GM04504 (cell line): ENCODE measurements at regions not wholly inside any gene's neighbourhood (a gene's known extent, or its start where the extent isn't known, plus 50 kb on each side); places are given as distances from the start of the nearest gene placed in this dataset.
"Not testable (repeated sequence)": the region's sequence is repeated elsewhere in the genome, so short reads cannot be mapped to it uniquely, and the experiment has no call there.

Experiments used
- DNase-seq: peaks from one replicate; pipeline ENCODE4 v3.0.0-alpha.2; 2012; ENCODE audit warnings: low read depth

- no peak for DNase-seq
Measured at GRCh38 chr4:157779081-157779480, 393.7 kb downstream of the GASK1B start.

- no peak for DNase-seq
Measured at GRCh38 chr4:157776930-157777528, 395.8 kb downstream of the GASK1B start.

DNA sequence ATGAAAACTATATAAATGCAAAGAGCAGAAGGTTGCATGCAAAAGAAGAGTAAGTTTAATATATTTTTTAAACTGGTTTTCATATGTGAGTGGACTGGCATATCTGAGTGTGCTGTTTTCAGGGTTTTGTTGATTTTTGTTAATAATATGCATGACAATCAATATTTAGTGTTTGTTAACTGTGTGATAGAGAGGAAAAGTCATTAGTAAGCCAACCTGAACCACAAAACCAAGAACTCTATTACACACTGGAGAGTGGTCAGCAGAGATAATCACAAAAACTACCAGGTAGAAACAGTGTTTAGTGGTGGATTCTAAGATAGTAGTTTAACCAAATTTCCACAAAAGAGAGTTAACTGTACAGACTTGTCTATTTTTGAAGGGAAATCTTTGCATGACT lies 396.9 kb downstream of the GASK1B start:
- no peak for DNase-seq

GRCh38 chr4:157772907-157773306 lies 399.9 kb downstream of the GASK1B start:
- DNase-seq: no peak

DNA sequence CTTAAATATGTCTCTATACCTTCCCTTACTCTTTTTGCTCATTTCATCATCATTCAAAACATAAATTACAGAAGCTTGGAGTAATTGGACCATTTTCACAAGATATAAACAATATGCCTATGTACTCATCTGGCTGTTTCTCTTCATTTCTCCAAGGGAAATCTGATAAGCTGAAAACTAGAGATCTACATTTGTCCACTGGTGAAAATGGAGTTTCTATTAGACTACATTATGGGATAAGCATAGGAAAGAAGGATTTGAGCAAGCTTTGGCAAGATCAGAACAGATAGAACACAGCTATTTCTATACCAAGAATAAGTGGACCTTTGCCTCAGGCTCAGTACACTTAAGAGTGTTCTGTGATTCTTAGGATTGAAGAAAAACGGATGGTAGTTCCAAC lies 404.4 kb downstream of the GASK1B start:
- DNase-seq: no peak

DNA sequence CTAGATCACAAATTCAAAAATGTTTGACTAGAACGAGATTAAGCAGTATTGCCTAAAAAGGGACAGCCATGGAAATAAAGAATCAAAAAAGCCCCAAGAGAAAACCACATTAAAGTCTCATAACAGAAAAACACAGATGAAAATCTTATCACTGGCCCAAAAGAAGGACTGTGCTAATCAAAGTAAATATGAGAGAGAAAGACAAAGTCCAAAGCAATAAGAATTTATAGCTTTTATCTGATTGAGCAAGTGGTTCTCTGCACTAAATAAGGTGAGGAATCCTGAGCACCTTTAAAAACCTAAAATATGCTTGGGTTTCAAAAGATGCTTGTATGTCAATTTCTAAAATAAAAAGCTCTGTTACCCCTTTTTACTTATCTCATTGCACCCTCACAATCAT lies 409.3 kb downstream of the GASK1B start:
- DNase-seq: no peak

DNA sequence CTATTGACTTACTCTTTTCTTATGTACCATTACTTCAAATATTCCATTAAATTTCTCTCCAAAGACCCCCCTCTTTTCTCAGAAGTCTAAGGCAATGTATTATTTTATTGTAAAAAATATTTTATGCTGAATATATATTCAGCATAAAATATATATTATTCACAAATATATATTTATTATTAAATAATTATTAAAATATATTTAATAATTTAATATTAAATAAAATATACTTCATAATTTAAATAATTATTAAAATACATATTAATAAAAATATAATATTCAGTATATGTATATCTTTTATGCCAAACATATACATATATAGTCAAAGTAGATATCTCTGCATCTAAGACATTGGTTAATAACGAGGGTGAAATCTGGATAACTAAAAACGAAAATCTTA lies 418.4 kb downstream of the GASK1B start:
- DNase-seq: no peak

DNA sequence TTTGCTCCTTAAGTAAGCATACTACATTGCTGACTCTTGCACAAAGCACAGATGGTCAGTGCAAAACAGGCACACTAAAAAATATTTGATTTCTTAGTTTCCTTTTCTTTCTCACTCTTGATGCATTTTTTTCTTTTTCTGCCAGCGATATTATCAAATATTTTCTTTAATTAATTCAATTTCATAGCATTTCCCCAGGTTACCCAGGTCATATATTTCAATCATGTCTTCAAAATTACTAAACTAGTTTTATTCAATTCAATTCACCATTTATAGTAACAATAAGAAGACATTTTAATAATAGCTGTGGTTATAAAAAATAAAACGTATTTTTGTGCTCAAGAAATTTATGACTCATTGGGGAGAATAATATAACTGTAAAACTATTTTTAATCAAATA lies 421.2 kb downstream of the GASK1B start:
- no peak for DNase-seq

DNA sequence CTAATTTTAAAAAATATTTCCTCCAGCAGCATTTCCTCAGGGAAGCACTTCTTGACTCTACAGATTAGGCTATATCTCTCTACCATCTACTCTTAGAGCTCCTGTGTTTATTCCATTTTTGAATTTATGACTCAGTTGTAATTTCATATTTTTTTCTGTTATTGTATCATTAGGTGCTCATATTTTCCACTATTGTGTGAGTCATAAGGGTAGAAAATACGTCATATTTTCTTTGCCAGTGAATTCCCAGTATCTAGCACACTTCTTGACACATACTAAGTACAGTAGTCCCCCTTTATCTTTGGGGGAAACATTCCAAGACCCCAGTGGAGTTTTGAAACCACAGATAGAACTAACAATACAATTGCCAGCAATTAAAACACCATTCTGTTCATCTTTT lies 431.2 kb downstream of the GASK1B start:
- DNase-seq: no peak

- DNase-seq: no peak
Measured at GRCh38 chr4:157739242-157739641, 433.6 kb downstream of the GASK1B start.

- no peak for DNase-seq
Measured at GRCh38 chr4:157728215-157728614, 444.6 kb downstream of the GASK1B start.

GRCh38 chr4:157727163-157727562 lies 445.7 kb downstream of the GASK1B start:
- DNase-seq: no peak

GRCh38 chr4:157722146-157722545 lies 450.7 kb downstream of the GASK1B start:
- no peak for DNase-seq

DNA sequence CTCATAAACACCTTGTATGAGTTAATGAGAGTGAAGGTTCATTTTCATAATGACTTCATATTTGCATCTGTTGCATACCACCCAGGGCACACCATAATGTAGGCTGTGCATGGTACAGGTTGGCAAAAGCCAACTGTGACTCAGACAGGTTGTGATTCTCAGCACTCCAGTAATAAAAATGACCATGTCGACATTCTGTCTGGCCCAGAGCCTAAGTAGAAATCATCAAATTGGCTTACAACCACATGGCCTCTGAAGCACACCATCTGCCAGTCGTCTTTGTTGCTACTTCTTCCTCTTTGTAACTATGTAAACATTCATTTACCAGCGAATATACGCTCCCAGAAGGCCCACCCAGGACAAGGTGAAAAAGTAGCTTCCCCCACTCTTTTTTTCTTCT lies 459.5 kb downstream of the GASK1B start:
- DNase-seq: peak; percentile 1

DNA sequence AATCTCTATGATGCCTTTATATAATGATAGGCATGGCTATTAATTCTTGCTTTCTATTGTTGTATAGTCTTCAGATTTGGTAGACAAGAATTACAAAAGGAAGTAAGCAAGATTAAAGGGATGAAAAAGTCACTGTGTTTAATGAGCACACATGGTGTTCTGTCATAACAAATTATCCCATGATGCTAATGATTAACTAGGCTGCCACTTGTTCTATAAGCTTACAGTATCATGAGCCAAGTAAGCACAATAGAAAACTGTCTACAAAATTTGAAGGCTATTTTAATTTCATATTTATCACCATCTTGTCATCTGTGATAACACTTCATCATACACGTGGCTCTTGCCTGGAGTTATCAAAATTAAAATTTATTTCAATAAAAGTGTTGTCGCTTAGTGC lies 466.7 kb downstream of the GASK1B start:
- DNase-seq: no peak

DNA sequence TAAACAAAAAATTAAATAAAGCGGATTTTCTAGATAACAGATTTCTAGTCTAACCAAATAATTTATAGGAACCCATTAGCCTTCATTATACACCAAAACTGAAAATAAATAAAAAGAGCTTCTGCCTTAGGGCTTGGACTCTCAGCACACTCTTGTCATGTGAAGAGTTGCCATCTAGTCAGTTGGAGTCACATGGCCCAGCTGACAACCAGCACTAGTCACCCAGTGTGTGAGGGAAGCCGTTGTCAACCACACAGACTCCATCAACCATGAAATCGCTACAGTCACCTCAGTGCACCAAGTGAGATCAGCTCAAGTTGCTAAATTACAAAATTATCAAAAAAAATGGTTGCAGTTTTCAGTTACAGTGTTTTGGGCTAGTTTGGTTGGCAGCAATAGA lies 470.0 kb downstream of the GASK1B start:
- no peak for DNase-seq

DNA sequence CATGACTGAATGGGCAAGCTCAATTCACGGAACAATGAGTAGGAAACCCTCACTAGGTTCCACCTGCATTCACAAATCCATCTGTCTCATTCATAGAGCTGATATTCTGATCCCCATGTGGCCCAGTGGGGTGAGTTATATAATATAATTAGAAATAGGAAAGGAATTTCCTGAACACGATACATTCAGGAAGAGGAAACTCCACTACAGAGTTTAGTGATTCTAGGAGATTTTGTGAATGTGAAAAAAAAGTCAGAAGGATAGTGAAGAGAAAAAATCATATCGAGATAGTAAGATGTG lies 471.2 kb downstream of the GASK1B start:
- no peak for DNase-seq

- no peak for DNase-seq
Measured at GRCh38 chr4:157700898-157701694, 471.7 kb downstream of the GASK1B start.

DNA sequence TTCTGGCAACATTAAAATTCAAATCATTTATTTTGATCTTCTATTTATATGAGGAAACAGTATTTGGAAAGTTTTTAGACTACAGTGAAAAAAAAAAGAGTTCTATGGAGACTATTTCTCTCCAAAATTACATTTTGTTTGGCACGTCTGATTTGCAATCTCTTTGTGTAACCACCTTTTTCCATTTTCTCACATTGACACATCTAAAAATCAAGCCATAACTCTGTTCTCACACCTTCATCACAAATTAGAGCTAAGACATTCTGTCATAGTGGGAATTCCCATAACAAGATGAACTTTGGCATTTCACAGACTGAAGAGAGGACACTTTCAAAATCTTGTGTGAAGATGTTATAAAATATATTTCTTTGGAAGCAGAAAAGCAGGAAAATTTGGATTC lies 468.9 kb downstream of the GRIA2 start:
- DNase-seq: no peak

GRCh38 chr4:157687971-157688370 lies 467.4 kb downstream of the GRIA2 start:
- DNase-seq: no peak

DNA sequence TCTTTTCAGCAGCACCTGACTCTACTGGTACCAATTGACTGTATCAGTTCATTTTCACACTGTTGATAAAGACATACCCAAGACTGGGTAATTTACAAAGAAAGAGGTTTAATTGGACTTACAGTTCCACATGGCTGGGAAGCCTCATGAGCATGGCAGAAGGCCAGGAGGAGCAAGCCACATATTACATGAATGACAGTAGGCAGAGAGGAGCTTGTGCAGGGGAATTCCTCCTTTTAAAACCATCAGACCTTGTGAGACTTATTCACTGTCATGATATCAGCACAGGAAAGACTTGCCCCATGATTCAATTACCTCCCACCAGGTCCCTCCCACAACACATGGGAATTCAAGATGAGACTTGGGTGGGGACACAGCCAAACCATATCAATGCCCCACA lies 458.8 kb downstream of the GRIA2 start:
- not testable (repeated sequence) for DNase-seq

GRCh38 chr4:157678478-157678877 lies 457.9 kb downstream of the GRIA2 start:
- no peak for DNase-seq

DNA sequence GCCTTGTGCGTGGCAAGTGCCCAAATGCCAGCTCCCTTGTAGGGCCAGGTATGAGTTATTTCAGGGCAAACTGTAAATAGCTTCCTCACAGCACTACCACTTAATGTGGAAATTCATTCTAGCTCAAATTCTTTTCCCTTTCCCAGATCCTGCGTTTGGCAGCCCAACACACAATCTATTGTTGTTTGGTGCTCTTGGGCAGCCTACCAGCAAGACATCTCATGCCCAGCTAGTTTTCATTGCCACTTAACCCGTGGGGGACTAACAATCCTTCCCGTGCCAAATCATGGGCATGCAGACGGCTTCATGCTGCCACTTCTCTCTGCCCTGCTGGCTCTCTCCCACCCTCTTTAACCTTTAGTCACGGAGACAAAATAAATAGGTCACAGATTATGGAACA lies 454.2 kb downstream of the GRIA2 start:
- no peak for DNase-seq

GRCh38 chr4:157667836-157668235 lies 447.3 kb downstream of the GRIA2 start:
- DNase-seq: no peak
